ENCODE measurements at regions not wholly inside any gene's neighbourhood (a gene's known extent, or its start where the extent isn't known, plus 50 kb on each side); places are given as distances from the start of the nearest gene placed in this dataset.

DNA sequence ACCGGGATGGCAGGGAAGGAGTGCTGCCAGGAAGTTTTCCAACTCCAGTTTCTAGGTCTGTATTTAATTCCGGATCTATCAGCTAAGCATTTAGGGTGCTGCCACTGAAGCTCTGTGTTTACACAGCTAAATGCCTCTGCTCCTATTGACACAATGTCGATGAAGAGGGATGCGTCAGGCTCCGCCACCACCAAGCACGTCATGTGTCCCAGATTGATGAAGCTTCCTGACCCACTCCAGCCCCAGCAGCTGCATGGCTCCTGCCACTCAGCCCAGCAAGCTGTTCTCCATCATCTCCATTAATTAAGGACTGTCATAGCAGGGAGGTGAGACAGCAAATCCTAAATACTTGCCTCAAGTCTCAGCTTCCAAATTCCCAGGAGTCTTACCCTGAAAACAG, 435.2 kb upstream of the ZNF507 start:
- TF ChIP-seq, protein P1, sequence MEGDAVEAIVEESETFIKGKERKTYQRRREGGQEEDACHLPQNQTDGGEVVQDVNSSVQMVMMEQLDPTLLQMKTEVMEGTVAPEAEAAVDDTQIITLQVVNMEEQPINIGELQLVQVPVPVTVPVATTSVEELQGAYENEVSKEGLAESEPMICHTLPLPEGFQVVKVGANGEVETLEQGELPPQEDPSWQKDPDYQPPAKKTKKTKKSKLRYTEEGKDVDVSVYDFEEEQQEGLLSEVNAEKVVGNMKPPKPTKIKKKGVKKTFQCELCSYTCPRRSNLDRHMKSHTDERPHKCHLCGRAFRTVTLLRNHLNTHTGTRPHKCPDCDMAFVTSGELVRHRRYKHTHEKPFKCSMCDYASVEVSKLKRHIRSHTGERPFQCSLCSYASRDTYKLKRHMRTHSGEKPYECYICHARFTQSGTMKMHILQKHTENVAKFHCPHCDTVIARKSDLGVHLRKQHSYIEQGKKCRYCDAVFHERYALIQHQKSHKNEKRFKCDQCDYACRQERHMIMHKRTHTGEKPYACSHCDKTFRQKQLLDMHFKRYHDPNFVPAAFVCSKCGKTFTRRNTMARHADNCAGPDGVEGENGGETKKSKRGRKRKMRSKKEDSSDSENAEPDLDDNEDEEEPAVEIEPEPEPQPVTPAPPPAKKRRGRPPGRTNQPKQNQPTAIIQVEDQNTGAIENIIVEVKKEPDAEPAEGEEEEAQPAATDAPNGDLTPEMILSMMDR (IDR thresholded peaks at IDR 0.05; ENCODE audit: control extremely low read depth in 1 of 3, insufficient read depth in 1 of 3, low read depth in 1 of 3, low read length in 3 of 3), result no peak
- TF ChIP-seq EP300 (IDR thresholded peaks at IDR 0.05; ENCODE audit: borderline replicate concordance in 1 of 2, low read depth in 2 of 2, low read length in 2 of 2), result no peak
- no peak for TF ChIP-seq TAF1 (IDR thresholded peaks at IDR 0.05; ENCODE audit: low read depth, low read length)
- no peak for TF ChIP-seq EZH2 (IDR thresholded peaks at IDR 0.05; ENCODE audit: low read depth, low read length, severe bottlenecking)
- TF ChIP-seq BRCA1 (IDR thresholded peaks at IDR 0.05; ENCODE audit: low read depth, low read length), result no peak
- no peak for TF ChIP-seq POLR2AphosphoS5 (IDR thresholded peaks at IDR 0.05; ENCODE audit: low read depth, low read length)
- TF ChIP-seq, protein P2, sequence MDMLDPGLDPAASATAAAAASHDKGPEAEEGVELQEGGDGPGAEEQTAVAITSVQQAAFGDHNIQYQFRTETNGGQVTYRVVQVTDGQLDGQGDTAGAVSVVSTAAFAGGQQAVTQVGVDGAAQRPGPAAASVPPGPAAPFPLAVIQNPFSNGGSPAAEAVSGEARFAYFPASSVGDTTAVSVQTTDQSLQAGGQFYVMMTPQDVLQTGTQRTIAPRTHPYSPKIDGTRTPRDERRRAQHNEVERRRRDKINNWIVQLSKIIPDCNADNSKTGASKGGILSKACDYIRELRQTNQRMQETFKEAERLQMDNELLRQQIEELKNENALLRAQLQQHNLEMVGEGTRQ (IDR thresholded peaks at IDR 0.05; ENCODE audit: low read length), result no peak
- TF ChIP-seq, protein P3, sequence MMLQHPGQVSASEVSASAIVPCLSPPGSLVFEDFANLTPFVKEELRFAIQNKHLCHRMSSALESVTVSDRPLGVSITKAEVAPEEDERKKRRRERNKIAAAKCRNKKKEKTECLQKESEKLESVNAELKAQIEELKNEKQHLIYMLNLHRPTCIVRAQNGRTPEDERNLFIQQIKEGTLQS (IDR thresholded peaks at IDR 0.05; ENCODE audit: insufficient read depth, low read depth, low read length), result no peak
- TF ChIP-seq GABPA (IDR thresholded peaks at IDR 0.05; ENCODE audit: borderline replicate concordance, insufficient read depth, low read length), result no peak
- TF ChIP-seq SIN3A (conservative IDR thresholded peaks at IDR 0.05 in 1 of 2, IDR thresholded peaks at IDR 0.05 in 1 of 2; ENCODE audit: low read depth in 1 of 2, low read length in 2 of 2), result no peak
- TF ChIP-seq TEAD4 (IDR thresholded peaks at IDR 0.05; ENCODE audit: low read depth, low read length), result no peak
- TF ChIP-seq NRF1 (IDR thresholded peaks at IDR 0.05; ENCODE audit: low read depth, low read length), result no peak
- TF ChIP-seq POLR2A (IDR thresholded peaks at IDR 0.05; ENCODE audit: control extremely low read depth in 1 of 2, low read depth in 2 of 2, low read length in 2 of 2), result no peak
- no peak for TF ChIP-seq TBP (IDR thresholded peaks at IDR 0.05; ENCODE audit: low read depth, low read length)
